ENCODE measurements at regions not wholly inside any gene's neighbourhood (a gene's known extent, or its start where the extent isn't known, plus 50 kb on each side); places are given as distances from the start of the nearest gene placed in this dataset.

DNA sequence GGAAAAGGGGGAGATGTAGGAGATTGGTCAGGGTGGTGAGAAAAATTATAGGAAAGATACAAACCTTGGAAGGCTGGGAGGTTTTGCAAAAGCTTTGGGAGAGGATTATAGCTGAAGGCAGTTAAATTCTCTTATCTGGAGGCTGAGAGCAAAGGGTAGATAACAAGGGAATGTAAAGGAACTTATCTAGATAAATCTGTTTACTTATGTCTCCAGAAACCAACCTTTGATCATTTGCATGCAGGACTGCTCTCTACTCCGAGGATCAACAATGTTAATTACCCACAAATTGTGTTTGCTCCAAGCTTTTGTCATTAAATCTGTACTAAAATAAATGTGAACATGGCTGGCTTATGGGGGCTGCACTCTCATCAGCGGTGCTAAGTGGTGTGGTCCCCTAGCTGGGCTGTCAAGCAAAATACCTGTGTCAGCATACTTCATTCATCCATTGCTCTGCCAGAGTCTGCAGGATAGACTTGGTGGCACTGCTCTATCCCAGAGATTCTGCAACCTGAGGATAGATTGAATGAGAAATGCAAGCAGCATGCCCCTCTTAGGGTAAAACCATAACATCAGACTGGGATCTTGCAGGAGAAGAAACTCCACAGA, 1599.2 kb upstream of the TENM4 start:
- FAIRE-seq: no peak
- Histone ChIP-seq H3K79me1 (ENCODE audit: low read depth, low read length) (no peaks in the 10 kb centered on the region), H3K4ac (replicated peaks; ENCODE audit: insufficient read length, low read depth, low read length) (no peak overlapping the region), H4K20me1 (replicated peaks in 1 of 2; ENCODE audit: control insufficient read depth in 1 of 2, insufficient read depth in 2 of 2, low read length in 2 of 2) (no peaks in the 10 kb centered on the region), H4K91ac (replicated peaks; ENCODE audit: insufficient read length, low read length) (no peak overlapping the region), H3K4me2 (ENCODE audit: insufficient read depth in 1 of 2, low read depth in 2 of 2, low read length in 2 of 2) (no peak overlapping the region), H4K5ac (ENCODE audit: insufficient read length, low read depth, low read length) (no peak overlapping the region), H3K18ac (ENCODE audit: extremely low read depth, low read length) (no peak overlapping the region), H3K79me2 (ENCODE audit: control insufficient read depth in 1 of 2, insufficient read depth in 2 of 2, low read length in 2 of 2) (no peaks in the 10 kb centered on the region), H3K56ac (replicated peaks; ENCODE audit: insufficient read length, low read depth, low read length) (no peak overlapping the region), H2BK20ac (ENCODE audit: low read length) (no peak overlapping the region), H2BK12ac (ENCODE audit: low read depth, low read length) (no peak overlapping the region), H2AFZ (ENCODE audit: low read length) (no peak overlapping the region), H3K36me3 (ENCODE audit: control insufficient read depth in 2 of 4, insufficient read depth in 4 of 4, low read length in 3 of 4) (no peaks in the 10 kb centered on the region; a peak in 1 of 8 replicates), H3K9ac (replicated peaks in 1 of 4; ENCODE audit: extremely low read depth in 1 of 4, low read depth in 3 of 4, low read length in 3 of 4) (no peak overlapping the region), H4K8ac (ENCODE audit: extremely low read depth, insufficient read depth, low read length) (no peak overlapping the region), H3K14ac (ENCODE audit: insufficient read length) (no peak overlapping the region), H2BK5ac (ENCODE audit: low read depth, low read length) (no peak overlapping the region), H2BK120ac (replicated peaks; ENCODE audit: low read depth, low read length) (no peak overlapping the region), H3K23me2 (ENCODE audit: low read depth, low read length) (no peaks in the 10 kb centered on the region), H3K4me3 (ENCODE audit: extremely low read depth in 1 of 4, insufficient read depth in 2 of 4, low read depth in 3 of 4, low read length in 4 of 4) (no peak overlapping the region), H3K9me3 (ENCODE audit: insufficient read depth in 2 of 2, low read depth in 1 of 2, low read length in 1 of 2) (0 out of 4 replicates have a peak, but pooled peaks cover 0 to 4% of the 10 kb centered on the region in 2 experiments), H3K27ac (ENCODE audit: low read depth, low read length) (no peak overlapping the region), H3K4me1 (replicated peaks in 1 of 4; ENCODE audit: control insufficient read depth in 3 of 4, insufficient read depth in 4 of 4, low read length in 3 of 4) (no peaks in the 10 kb centered on the region), H3K23ac (ENCODE audit: insufficient read length) (no peak overlapping the region), H3K27me3 (replicated peaks in 1 of 4; ENCODE audit: control insufficient read depth in 3 of 4, extremely low read depth in 1 of 4, insufficient read depth in 3 of 4, low read length in 3 of 4) (no peaks in the 10 kb centered on the region), H2BK15ac (ENCODE audit: low read length) (no peak overlapping the region), H2AK5ac (ENCODE audit: low read depth, low read length) (no peak overlapping the region)
- 95% methylated on average over 2 of the region's 2 CpGs; no CpG with 5 or more reads in 1 of the 2 experiments for WGBS, 2 experiments (ENCODE audit: extremely low coverage in 1 of 2, insufficient coverage in 1 of 2, insufficient read length in 1 of 2, insufficient replicate concordance in 2 of 2, low coverage in 1 of 2, low lambda C conversion rate in 2 of 2, missing lambda C conversion rate in 1 of 2)
- ChIA-PET POLR2A (ENCODE audit: partially characterized antibody) (no interaction called here), CTCF (ENCODE audit: partially characterized antibody) (no interaction called here)
- no peak for DNase-seq (ENCODE audit: low read depth in 1 of 2, low spot score in 2 of 2)
- TF ChIP-seq EGR1 (IDR thresholded peaks at IDR 0.05; ENCODE audit: borderline replicate concordance, low read depth, low read length) (no peak), HDAC2 (IDR thresholded peaks at IDR 0.05; ENCODE audit: borderline replicate concordance in 1 of 2, low read depth in 2 of 2, low read length in 2 of 2) (no peak), POLR2AphosphoS5 (IDR thresholded peaks at IDR 0.05; ENCODE audit: low read depth, low read length) (no peak), NANOG (IDR thresholded peaks at IDR 0.05; ENCODE audit: insufficient read depth, low read depth, low read length, poor library complexity, severe bottlenecking) (no peak), TCF12 (IDR thresholded peaks at IDR 0.05; ENCODE audit: low read depth, low read length) (no peak), CHD1 (IDR thresholded peaks at IDR 0.05; ENCODE audit: low read depth, low read length) (no peak), SP2 (IDR thresholded peaks at IDR 0.05; ENCODE audit: low read length) (no peak)
- TF ChIP-seq, protein P1, sequence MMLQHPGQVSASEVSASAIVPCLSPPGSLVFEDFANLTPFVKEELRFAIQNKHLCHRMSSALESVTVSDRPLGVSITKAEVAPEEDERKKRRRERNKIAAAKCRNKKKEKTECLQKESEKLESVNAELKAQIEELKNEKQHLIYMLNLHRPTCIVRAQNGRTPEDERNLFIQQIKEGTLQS (IDR thresholded peaks at IDR 0.05; ENCODE audit: insufficient read depth, low read depth, low read length): no peak

Measured in H1 (cell line).